K562 (cell line): ENCODE measurements at regions not wholly inside any gene's neighbourhood (a gene's known extent, or its start where the extent isn't known, plus 50 kb on each side); places are given as distances from the start of the nearest gene placed in this dataset.

Experiments used
- ARID4B ChIP-seq: sonication (generic); formaldehyde crosslinking; IDR thresholded peaks from 2 replicates; pipeline ENCODE4 v1.8.0; 2022; ENCODE audit warnings: mild to moderate bottlenecking, missing genetic modification reagents
- ILF3 ChIP-seq: fragments of 450-650 bp; IDR thresholded peaks from 2 replicates; pipeline ENCODE4 v1.6.1; 2018; ENCODE audit warnings: antibody characterized with exemption, mild to moderate bottlenecking, moderate library complexity, borderline replicate concordance
- SIN3B ChIP-seq: fragments of 450-650 bp; IDR thresholded peaks from 2 replicates; pipeline ENCODE4 v1.6.1; 2017; ENCODE audit warnings: low read depth, mild to moderate bottlenecking, moderate library complexity

GRCh38 chr6:170023620-170024521 is 267.0 kb downstream of the DLL1 start (continued):
- no peak for TF ChIP-seq ARID4B (CRISPR knock-in tag)
- TF ChIP-seq ILF3, result no peak
- TF ChIP-seq SIN3B, result no peak
- TF ChIP-seq, all 486 proteins: peak for 5
